HG02938 (cell line): ENCODE measurements at regions not wholly inside any gene's neighbourhood (a gene's known extent, or its start where the extent isn't known, plus 50 kb on each side); places are given as distances from the start of the nearest gene placed in this dataset.

ENCODE experiments used
- ATAC-seq: cut with Tn5 transposase; IDR thresholded peaks from one replicate; pipeline ENCODE4 v1.9.1; 2021; ENCODE audit warnings: mild to moderate bottlenecking, moderate library complexity; ENCODE audit not compliant: unreplicated experiment

GRCh38 chr2:212626371-212626918 is 87.8 kb upstream of the ERBB4 start:
- ATAC-seq: no peak

- ATAC-seq: no peak
Observed at GRCh38 chr2:212619954-212620353, 81.4 kb upstream of the ERBB4 start.

- no peak for ATAC-seq
Observed at GRCh38 chr2:212618636-212619035, 80.0 kb upstream of the ERBB4 start.

GRCh38 chr2:212610872-212611425 is 72.3 kb upstream of the ERBB4 start:
- ATAC-seq: no peak

GRCh38 chr2:212609479-212609878 is 70.9 kb upstream of the ERBB4 start:
- no peak for ATAC-seq

GRCh38 chr2:212607080-212607479 is 68.5 kb upstream of the ERBB4 start:
- ATAC-seq: no peak

- no peak for ATAC-seq
Observed at GRCh38 chr2:212606232-212606631, 67.6 kb upstream of the ERBB4 start.

GRCh38 chr2:212596688-212597087 is 58.1 kb upstream of the ERBB4 start:
- ATAC-seq: no peak

- ATAC-seq: no peak
Observed at GRCh38 chr2:212596276-212596675, 57.7 kb upstream of the ERBB4 start.

- ATAC-seq: peak; percentile 68
Observed at GRCh38 chr2:212595036-212595654, 56.5 kb upstream of the ERBB4 start.

GRCh38 chr2:212592695-212593094 is 54.1 kb upstream of the ERBB4 start:
- no peak for ATAC-seq
